ENCODE measurements at regions not wholly inside any gene's neighbourhood (a gene's known extent, or its start where the extent isn't known, plus 50 kb on each side); places are given as distances from the start of the nearest gene placed in this dataset.

DNA sequence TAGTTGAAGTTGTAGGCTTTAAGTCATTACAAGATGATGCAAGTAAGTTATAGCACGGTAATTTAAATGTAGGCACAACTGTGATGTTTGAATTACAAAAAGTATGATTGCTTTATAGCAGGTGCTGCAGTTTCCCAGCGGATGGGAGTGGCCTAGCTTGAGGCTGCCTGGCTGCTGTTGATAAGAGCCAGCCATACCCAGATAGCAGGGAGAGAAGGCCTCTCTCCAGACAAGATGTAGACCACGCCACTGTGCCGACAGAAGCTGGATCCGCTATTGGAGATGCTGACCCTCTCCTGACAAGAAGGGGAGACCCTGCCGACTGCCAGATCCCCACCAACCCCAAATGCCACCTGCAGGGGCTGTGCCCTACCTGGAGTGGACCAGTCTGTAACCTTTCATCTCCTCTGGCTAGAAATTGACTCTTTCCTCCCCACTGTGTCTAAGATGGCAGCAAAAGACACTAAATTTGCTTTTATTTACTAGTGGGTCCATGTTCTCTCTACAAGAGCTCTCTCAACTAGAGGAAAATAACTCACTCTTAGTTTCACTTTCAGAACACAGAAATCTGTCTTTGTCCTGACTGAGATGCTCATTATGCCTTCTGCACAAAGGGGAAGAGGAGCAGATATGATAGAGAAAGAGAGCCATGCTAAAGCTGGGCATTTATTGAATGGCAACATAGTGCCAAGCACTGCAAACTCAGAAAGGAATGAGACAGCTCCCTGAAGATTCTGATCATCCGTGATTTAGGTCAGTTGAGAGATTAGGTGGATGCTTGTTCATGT, 127.9 kb downstream of the URB2 start:
- TF ChIP-seq GATA2 (IDR thresholded peaks at IDR 0.05; ENCODE audit: low read depth, low read length) = no peak
- no peak for TF ChIP-seq GATA3 (IDR thresholded peaks at IDR 0.05; ENCODE audit: low read depth, low read length)

DNA sequence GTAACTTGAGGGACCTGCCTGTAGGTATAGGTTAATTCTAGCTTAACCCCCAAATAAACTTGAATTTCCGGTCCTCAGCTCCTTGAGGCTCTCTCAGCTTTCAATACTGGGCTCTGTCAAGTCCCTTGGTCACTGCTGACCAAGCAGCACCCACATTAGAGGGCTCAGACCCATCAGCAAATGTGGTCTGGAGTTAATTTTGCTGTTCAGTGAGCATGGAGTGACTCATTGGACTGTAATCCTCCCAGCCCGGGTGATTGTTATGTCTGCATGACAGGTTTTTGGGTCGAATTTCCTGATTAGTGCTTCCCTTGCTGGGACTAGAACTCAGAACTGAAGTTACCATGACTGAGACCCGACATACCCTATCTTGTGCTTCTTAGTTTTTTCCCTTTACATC, 130.6 kb downstream of the URB2 start:
- no peak for TF ChIP-seq GATA2 (IDR thresholded peaks at IDR 0.05; ENCODE audit: low read depth, low read length)
- no peak for TF ChIP-seq GATA3 (IDR thresholded peaks at IDR 0.05; ENCODE audit: low read depth, low read length)

DNA sequence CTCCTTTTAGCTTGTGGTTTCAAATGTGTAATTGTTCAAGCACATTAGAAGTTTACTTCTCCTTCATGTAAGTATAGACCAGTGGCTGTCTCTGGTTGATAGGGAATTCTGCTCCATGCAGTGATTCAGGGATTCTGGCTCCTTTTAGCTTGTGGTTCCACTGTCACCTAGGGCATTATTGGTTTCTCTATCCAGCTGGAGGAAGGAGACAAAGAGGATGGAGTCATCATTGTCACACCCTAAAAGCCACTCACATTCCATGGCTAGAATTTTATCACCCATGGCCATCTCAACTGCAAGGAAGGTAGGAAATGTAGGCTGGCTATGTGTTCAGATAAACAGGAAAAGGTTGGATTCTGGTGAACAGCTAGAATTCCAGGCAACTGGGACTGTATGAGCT, 131.2 kb downstream of the URB2 start:
- TF ChIP-seq GATA2 (IDR thresholded peaks at IDR 0.05; ENCODE audit: low read depth, low read length) (no peak), GATA3 (IDR thresholded peaks at IDR 0.05; ENCODE audit: low read depth, low read length) (no peak)

DNA sequence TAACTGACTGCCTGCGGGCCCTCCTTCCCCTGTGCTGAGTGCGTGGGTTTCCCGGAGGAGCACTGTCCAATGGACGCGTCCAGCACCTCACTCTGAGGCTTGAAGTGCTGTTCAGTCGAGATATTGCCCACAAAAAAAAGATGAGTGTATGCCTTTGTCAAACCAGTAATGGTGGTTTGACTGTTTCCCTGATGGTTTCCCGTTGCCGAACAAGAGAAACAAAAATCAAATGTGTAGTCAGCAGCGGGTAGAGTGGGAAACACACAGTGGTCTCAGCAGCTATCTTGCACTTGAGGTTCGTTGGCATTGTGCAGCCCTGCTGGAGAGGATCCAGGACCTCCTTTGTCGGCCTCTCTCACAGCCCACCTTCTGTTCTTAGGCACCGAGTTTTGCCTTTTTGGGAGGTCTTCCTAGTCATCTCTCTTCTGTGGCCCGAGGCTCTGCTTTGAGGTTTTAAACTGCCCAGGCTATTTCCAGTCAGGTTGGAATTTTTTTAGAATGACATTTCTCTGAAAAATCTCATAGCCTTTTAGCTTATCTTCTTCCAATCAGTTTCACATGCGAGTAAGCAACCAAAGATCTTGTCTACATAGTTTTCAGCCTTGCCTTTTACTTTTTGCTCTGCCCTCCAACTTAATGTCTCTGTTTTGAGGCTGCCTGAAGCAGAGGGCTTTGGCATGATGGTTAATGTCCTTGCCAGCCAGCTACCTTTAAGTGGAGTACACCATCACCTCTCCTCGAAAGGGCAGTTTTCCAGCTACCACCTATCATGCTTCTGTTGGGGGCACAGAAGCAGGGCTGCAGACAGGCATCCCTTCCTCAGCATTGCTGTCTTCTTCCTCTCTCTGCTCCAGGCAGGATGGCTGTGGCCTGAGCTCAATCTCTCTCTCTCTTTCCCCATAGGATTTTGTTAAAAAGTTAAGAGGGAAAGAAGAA, 132.3 kb downstream of the URB2 start:
- no peak for TF ChIP-seq GATA2 (IDR thresholded peaks at IDR 0.05; ENCODE audit: low read depth, low read length)
- TF ChIP-seq GATA3 (IDR thresholded peaks at IDR 0.05; ENCODE audit: low read depth, low read length) = no peak

DNA sequence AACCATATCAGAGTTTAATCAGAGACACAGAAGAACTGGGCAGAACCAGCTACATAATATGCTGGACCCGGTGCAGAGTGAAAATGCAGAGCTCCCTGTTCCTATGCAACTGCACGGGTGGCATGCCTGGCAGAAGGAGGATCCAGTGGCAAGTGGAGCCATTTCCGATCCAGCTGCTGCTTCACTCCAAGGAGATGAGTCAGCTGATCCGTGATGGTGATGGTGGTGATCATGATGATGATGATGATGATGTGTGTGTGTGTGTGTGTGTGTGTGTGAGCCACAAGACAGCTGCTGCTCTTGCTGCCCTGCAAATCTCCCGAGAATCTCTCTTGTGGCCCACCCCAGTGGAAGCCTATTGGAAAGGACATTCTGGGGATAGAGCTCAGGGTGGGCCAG, 133.0 kb downstream of the URB2 start:
- no peak for TF ChIP-seq GATA2 (IDR thresholded peaks at IDR 0.05; ENCODE audit: low read depth, low read length)
- no peak for TF ChIP-seq GATA3 (IDR thresholded peaks at IDR 0.05; ENCODE audit: low read depth, low read length)

DNA sequence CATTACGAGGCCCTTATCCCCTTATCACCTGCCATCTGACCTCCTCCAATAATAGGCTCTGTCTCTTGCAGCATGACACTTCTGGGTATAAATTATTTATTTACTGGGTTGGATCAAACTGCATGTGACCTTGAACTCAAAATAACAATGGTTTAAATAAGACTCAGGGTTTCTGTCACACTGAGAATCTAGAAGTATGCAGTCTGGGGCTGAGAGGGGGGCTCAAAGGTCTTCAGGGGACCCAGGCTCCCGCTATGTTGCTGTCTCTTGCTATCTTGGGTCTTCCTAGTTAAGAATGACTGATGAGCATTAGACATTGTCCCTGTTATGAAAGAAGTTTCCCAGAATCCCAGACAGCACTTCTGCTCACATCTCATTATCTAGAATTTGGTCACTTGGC, 133.5 kb downstream of the URB2 start:
- TF ChIP-seq GATA2 (IDR thresholded peaks at IDR 0.05; ENCODE audit: low read depth, low read length) (no peak; the same call in 1 of the 2 replicates), GATA3 (IDR thresholded peaks at IDR 0.05; ENCODE audit: low read depth, low read length) (no peak)

DNA sequence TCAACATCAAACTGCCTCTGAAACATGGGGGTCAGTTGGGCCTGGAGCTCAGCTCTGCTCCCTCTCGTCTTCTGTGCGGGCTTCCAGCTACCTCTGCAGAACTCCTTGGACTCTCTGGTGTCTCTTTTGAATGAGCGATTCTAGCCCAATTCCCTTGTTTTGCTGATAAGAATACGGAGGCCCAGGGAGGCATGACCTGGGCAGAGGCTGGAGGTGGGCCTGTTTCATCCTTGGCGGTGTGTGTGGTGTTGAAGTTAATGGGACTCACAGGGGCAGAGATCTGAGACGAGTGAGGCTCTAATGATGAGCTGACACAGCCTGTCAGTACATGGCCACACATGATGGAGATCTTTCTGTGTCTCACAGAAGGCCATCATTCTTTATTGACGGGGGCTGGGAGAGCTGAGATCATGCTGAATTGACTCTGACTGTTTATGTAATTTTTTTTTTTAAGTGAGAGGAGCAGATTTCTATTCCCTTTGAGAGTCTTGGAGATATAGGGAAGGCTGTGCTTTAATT, 134.5 kb downstream of the URB2 start:
- no peak for TF ChIP-seq GATA3 (IDR thresholded peaks at IDR 0.05; ENCODE audit: low read depth, low read length)
- no peak for TF ChIP-seq GATA2 (IDR thresholded peaks at IDR 0.05; ENCODE audit: low read depth, low read length)

DNA sequence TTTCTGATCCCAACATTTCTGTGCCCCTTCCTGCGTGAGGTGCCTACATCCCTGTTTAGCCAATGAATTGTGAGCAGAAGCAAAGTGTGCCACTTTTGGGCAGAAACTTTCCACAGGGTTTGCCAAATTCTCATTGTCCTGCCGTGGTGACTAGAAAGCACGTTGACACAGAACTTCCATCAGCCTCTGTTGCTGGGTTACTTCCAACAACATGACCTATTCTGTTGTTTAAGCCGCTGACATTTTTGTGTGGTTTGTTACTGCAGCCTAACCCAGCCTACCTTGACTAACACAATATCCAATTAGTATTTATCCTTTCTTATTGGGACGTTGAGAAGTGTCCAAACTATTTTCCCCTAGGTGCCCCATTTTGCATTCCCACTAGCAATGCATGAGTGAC, 136.8 kb downstream of the URB2 start:
- TF ChIP-seq GATA3 (IDR thresholded peaks at IDR 0.05; ENCODE audit: low read depth, low read length) (no peak), GATA2 (IDR thresholded peaks at IDR 0.05; ENCODE audit: low read depth, low read length) (no peak)

DNA sequence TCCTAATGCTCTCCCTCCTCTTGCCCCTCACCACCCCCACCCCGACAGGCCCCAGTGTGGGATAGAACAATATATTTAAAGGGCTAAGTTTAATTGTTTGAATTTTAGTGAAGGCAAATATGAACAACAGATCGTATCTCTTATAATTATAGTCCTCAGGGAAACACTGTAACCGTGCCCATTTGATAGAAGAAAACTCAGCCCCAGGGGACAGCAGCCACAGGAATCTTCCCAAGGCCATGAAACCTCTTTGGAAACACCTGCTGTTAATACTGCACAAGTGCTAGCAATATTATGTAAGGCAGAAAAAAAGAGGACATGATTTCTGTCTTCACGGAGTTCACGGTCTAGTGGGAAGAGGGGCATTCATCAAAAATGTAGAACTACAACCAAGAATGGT, 142.2 kb downstream of the URB2 start:
- TF ChIP-seq GATA2 (IDR thresholded peaks at IDR 0.05; ENCODE audit: low read depth, low read length) (no peak), GATA3 (IDR thresholded peaks at IDR 0.05; ENCODE audit: low read depth, low read length) (no peak)

DNA sequence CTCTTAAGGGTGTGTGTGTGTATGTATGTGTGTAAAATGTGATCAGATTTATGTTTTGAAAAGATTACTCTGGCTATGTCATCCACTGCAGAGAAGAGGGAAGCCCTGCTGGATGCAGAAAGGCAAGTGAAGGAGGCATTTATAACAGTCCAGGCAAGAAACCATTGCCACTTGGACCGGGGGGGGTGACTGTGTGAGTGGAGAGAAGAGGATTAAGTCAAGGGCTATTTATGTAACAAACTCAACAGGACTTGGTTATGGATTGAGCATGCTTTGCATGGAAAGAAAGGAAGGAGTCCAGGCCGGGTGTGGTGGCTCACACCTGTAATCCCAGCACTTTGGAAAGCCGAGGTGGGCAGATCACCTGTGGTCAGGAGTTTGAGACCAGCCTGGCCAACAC, 143.0 kb downstream of the URB2 start:
- no peak for TF ChIP-seq GATA2 (IDR thresholded peaks at IDR 0.05; ENCODE audit: low read depth, low read length)
- TF ChIP-seq GATA3 (IDR thresholded peaks at IDR 0.05; ENCODE audit: low read depth, low read length) = no peak

DNA sequence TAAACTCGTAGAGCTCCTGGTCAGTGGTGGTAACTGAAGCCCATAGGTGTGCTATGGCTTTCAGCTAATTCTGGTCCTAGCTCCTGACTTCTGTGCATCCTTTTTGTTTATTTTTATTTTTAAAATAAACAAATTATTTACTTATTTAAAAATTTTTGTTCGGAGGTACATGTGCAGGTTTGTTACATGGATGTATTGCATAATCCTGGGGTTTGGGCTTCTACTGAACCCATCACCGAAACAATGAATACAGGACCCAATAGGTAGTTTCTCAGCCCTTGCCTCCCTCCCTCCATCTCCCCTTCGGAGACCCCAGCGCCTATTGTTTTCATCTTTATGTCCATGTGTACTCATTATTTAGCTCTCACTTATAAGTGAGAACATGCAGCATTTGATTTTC, 143.8 kb downstream of the URB2 start:
- TF ChIP-seq GATA3 (IDR thresholded peaks at IDR 0.05; ENCODE audit: low read depth, low read length) (no peak), GATA2 (IDR thresholded peaks at IDR 0.05; ENCODE audit: low read depth, low read length) (no peak)

DNA sequence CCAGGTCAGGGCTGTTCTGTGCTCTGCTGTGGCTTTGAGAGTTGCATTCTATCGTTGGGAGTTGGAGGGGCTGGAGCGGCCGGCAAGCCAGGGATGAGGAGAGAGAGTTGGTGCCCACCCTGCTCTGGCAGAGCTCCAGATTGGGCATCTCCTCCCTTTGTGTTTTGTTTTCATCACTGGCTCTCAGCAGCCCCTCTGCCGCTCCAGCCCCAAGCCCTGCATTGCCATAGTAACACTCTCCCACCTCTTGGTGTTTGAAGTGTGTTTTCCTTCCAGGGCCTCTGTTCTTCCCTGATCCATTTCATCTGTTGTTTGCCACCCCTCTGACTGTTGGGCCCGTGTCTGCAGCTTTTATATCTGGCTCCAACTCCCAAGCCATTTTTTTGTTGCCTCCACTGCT, 152.7 kb downstream of the URB2 start:
- TF ChIP-seq GATA2 (IDR thresholded peaks at IDR 0.05; ENCODE audit: low read depth, low read length) = no peak
- no peak for TF ChIP-seq GATA3 (IDR thresholded peaks at IDR 0.05; ENCODE audit: low read depth, low read length)

DNA sequence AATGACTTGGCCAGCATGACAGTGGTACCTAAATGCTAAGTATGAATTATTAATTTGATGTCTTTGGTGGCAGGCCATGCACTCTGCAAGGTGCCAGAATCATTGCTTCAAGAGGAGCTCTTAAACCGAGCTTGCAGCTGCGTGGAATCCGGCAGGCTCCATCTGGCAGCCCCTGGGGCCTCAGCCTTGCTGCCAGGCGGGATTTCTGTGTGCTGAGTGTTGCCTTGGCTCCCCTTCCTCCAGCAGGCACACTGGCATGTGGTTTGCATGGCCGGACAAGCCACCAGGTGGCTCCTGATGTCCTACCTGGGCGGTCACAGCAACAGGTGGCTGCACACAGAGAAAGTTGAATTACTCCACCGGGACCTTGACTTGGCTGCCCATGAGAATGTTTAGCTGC, 155.4 kb downstream of the URB2 start:
- TF ChIP-seq GATA3 (IDR thresholded peaks at IDR 0.05; ENCODE audit: low read depth, low read length) (no peak), GATA2 (IDR thresholded peaks at IDR 0.05; ENCODE audit: low read depth, low read length) (no peak)

DNA sequence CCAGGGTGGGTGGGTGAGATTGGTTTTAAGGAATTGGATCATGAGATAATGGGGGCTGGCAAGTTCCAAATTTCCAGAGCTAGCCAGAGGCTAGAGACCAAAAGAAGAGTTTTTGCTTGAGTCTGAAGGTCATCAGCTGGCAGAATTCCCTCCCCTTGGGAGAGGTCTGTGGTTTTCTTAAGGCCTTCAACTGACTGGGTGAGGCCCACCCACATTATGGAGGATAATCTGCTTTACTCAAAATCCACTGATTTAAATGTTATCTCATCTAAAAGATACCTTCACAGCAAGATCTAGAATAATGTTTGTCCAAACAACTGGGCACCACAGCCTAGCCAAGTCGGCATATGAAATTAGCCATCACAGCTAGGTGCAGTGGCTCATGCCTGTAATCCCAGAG, 156.4 kb downstream of the URB2 start:
- TF ChIP-seq GATA2 (IDR thresholded peaks at IDR 0.05; ENCODE audit: low read depth, low read length) (no peak), GATA3 (IDR thresholded peaks at IDR 0.05; ENCODE audit: low read depth, low read length) (no peak)
